NT2/D1 (cell line): ENCODE measurements at regions not wholly inside any gene's neighbourhood (a gene's known extent, or its start where the extent isn't known, plus 50 kb on each side); places are given as distances from the start of the nearest gene placed in this dataset.

Experiments used
- YY1 ChIP-seq: IDR thresholded peaks from 2 replicates; pipeline ENCODE4 v1.6.1; 2011; ENCODE audit not compliant: insufficient read length, insufficient read depth
- ZNF274 ChIP-seq: IDR thresholded peaks from 2 replicates; pipeline ENCODE4 v1.6.1; 2011; ENCODE audit warnings: mild to moderate bottlenecking, low read depth, low read length

GRCh38 chr10:123377883-123378282 lies 223.7 kb downstream of the BUB3 start:
- TF ChIP-seq ZNF274 (no peak), YY1 (no peak)
